H9 (cell line): ENCODE measurements at regions not wholly inside any gene's neighbourhood (a gene's known extent, or its start where the extent isn't known, plus 50 kb on each side); places are given as distances from the start of the nearest gene placed in this dataset.

ENCODE experiments used
- DNase-seq: peaks from one replicate; pipeline ENCODE4 v3.0.0-alpha.2; 2017
- H2AFZ ChIP-seq: one replicate; pipeline ENCODE4 v1.6.1; 2013; ENCODE audit warnings: mild to moderate bottlenecking, low read length, control low read depth, moderate library complexity
- H2AK5ac ChIP-seq: 2 replicates; pipeline ENCODE4 v1.6.1; 2013; ENCODE audit warnings: low read length, control low read depth, mixed read lengths; ENCODE audit not compliant: insufficient read length
- H2BK120ac ChIP-seq: one replicate; pipeline ENCODE4 v1.6.1; 2013; ENCODE audit warnings: low read depth, mild to moderate bottlenecking, low read length, control low read depth, inconsistent platforms; ENCODE audit not compliant: poor library complexity, severe bottlenecking
- H2BK12ac ChIP-seq: 2 replicates; pipeline ENCODE4 v1.6.1; 2013; ENCODE audit warnings: low read length, control low read depth, mixed read lengths, low read depth; ENCODE audit not compliant: insufficient read length
- H2BK15ac ChIP-seq: 2 replicates; pipeline ENCODE4 v1.6.1; 2013; ENCODE audit warnings: low read depth, low read length, control low read depth
- H2BK20ac ChIP-seq: one replicate; pipeline ENCODE4 v1.6.1; 2013; ENCODE audit warnings: low read depth, mild to moderate bottlenecking, low read length, control low read depth, inconsistent platforms; ENCODE audit not compliant: poor library complexity, severe bottlenecking
- H2BK5ac ChIP-seq: 2 replicates; pipeline ENCODE4 v1.6.1; 2013; ENCODE audit warnings: low read length, control low read depth, mixed read lengths; ENCODE audit not compliant: insufficient read length
- H3K14ac ChIP-seq: 2 replicates; pipeline ENCODE4 v1.6.1; 2013; ENCODE audit warnings: low read length, control low read depth; ENCODE audit not compliant: insufficient read depth
- H3K18ac ChIP-seq: 2 replicates; pipeline ENCODE4 v1.6.1; 2013; ENCODE audit warnings: low read depth, mild to moderate bottlenecking, mixed read lengths, low read length, control low read depth; ENCODE audit not compliant: insufficient read length
- H3K23ac ChIP-seq: 2 replicates; pipeline ENCODE4 v1.6.1; 2013; ENCODE audit warnings: low read length, control low read depth, mixed read lengths, low read depth; ENCODE audit not compliant: insufficient read length
- H3K23me2 ChIP-seq: 2 replicates; pipeline ENCODE4 v1.6.1; 2013; ENCODE audit warnings: low read depth, mild to moderate bottlenecking, mixed read lengths, low read length, control low read depth; ENCODE audit not compliant: insufficient read length, poor library complexity, severe bottlenecking
- H3K27ac ChIP-seq: 2 replicates; pipeline ENCODE4 v1.5.1; 2013; ENCODE audit warnings: low read length, control low read depth, mixed read lengths, low read depth; ENCODE audit not compliant: insufficient read length
- H3K27me3 ChIP-seq: 2 replicates; pipeline ENCODE4 v1.6.1; 2013; ENCODE audit warnings: low read length, control low read depth, inconsistent platforms; ENCODE audit not compliant: insufficient read depth
- H3K4ac ChIP-seq: 2 replicates; pipeline ENCODE4 v1.6.1; 2013; ENCODE audit warnings: low read depth, mild to moderate bottlenecking, control low read depth, inconsistent platforms, low read length, moderate library complexity
- H3K4me1 ChIP-seq: 2 replicates; pipeline ENCODE4 v1.6.1; 2013; ENCODE audit warnings: low read length, control low read depth, inconsistent platforms; ENCODE audit not compliant: insufficient read depth
- H3K4me2 ChIP-seq: 2 replicates; pipeline ENCODE4 v1.6.1; 2013; ENCODE audit warnings: low read length, control low read depth, mixed read lengths; ENCODE audit not compliant: insufficient read length, insufficient read depth
- H3K56ac ChIP-seq: 2 replicates; pipeline ENCODE4 v1.6.1; 2013; ENCODE audit warnings: low read depth, mild to moderate bottlenecking, mixed read lengths, low read length, control low read depth; ENCODE audit not compliant: insufficient read length
- H3K79me1 ChIP-seq: 2 replicates; pipeline ENCODE4 v1.6.1; 2013; ENCODE audit warnings: low read depth, mild to moderate bottlenecking, moderate library complexity, low read length, control low read depth, inconsistent platforms; ENCODE audit not compliant: insufficient read depth, poor library complexity, severe bottlenecking
- H3K79me2 ChIP-seq: 2 replicates; pipeline ENCODE4 v1.6.1; 2013; ENCODE audit warnings: low read length, control low read depth, inconsistent platforms; ENCODE audit not compliant: insufficient read depth
- H3K9ac ChIP-seq: 2 replicates; pipeline ENCODE4 v1.6.1; 2013; ENCODE audit warnings: low read length, control low read depth, mixed read lengths; ENCODE audit not compliant: insufficient read length; ENCODE audit errors: extremely low read depth
- H3K9me3 ChIP-seq: one replicate; pipeline ENCODE4 v1.6.1; 2013; ENCODE audit warnings: low read depth, low read length, inconsistent platforms; ENCODE audit not compliant: control insufficient read depth
- H3T11ph ChIP-seq: one replicate; pipeline ENCODE4 v1.6.1; 2013; ENCODE audit warnings: mild to moderate bottlenecking, low read length, control low read depth, inconsistent platforms
- H4K20me1 ChIP-seq: one replicate; pipeline ENCODE4 v1.6.1; 2013; ENCODE audit not compliant: control insufficient read depth, insufficient read length, insufficient read depth
- H4K5ac ChIP-seq: 2 replicates; pipeline ENCODE4 v1.6.1; 2013; ENCODE audit warnings: low read depth, mild to moderate bottlenecking, mixed read lengths, low read length, control low read depth; ENCODE audit not compliant: insufficient read length
- H4K8ac ChIP-seq: replicated peaks from 2 replicates; pipeline ENCODE4 v1.6.1; 2013; ENCODE audit warnings: low read length, control low read depth, mixed read lengths, low read depth; ENCODE audit not compliant: insufficient read length
- H4K91ac ChIP-seq: 2 replicates; pipeline ENCODE4 v1.6.1; 2013; ENCODE audit warnings: low read depth, mild to moderate bottlenecking, moderate library complexity, mixed read lengths, low read length, control low read depth; ENCODE audit not compliant: insufficient read length
- H3K27ac Mint-ChIP-seq, 3 experiments: 2 replicates in 2 of 3; 3 replicates in 1 of 3; pipeline ENCODE4 v1.8.0; 2020 to 2021; ENCODE audit warnings: mixed read lengths in 3 of 3, mild to moderate bottlenecking in 1 of 3, moderate library complexity in 1 of 3
- H3K27me3 Mint-ChIP-seq: 2 replicates; pipeline ENCODE4 v1.8.0; 2021; ENCODE audit warnings: low read depth, mild to moderate bottlenecking, moderate library complexity, mixed read lengths
- H3K36me3 Mint-ChIP-seq, 3 experiments: 2 replicates in 2 of 3; 3 replicates in 1 of 3; pipeline ENCODE4 v1.8.0; 2020 to 2021; ENCODE audit warnings: low read depth in 3 of 3, mixed read lengths in 3 of 3; ENCODE audit not compliant: insufficient read depth in 1 of 3
- H3K4me1 Mint-ChIP-seq, 2 experiments: 2 replicates each; pipeline ENCODE4 v1.8.0; 2020; ENCODE audit warnings: mixed read lengths in 2 of 2
- H3K4me3 Mint-ChIP-seq, 2 experiments: 2 replicates in 1 of 2; 3 replicates in 1 of 2; pipeline ENCODE4 v1.8.0; 2020 to 2021; ENCODE audit warnings: mild to moderate bottlenecking in 2 of 2, mixed read lengths in 2 of 2, moderate library complexity in 1 of 2
- H3K9me3 Mint-ChIP-seq, 2 experiments: 2 replicates in 1 of 2; 3 replicates in 1 of 2; pipeline ENCODE4 v1.8.0; 2020; ENCODE audit warnings: mild to moderate bottlenecking in 2 of 2, mixed read lengths in 2 of 2, moderate library complexity in 1 of 2
- WGBS: extraction: QIAGEN DNeasy Blood & Tissue Kit; methylation state at CpG from one replicate; pipeline ENCODE4 v1.1.7; 2013; ENCODE audit warnings: missing lambda C conversion rate, low lambda C conversion rate, mixed read lengths; ENCODE audit not compliant: insufficient read length; ENCODE audit errors: extremely low coverage; 5-methylcytosine and 5-hydroxymethylcytosine counted together
- TF ChIP-seq, protein P1 (sequence below): fragments of 200-600 bp; sonication (generic); conservative IDR thresholded peaks from 3 replicates; pipeline ENCODE4 v1.8.0; 2021; ENCODE audit warnings: antibody characterized with exemption, mild to moderate bottlenecking

DNA sequence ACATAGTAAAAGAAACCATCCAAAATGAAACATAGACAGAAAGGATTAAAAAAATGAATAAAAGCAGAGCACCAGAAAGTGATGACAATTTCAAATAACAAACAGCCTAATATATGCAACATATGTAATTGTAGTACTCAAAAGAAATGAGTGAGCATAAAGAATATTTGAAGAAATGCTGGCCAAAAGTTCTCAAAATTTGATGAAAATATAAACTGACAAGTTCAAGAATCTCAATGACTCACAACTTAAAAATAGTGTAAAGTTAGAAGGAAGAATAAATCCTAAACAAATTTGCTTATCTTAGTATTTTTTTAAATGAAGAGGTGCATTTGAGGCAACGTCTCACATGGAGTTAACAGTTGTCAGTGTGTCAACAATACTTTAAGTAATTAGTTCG is 498.9 kb downstream of the SLC6A15 start:
- no peaks in the 10 kb centered on the region for H3K36me3 Mint-ChIP-seq
- Histone ChIP-seq H3K56ac (no peak overlapping the region), H2AK5ac (no peak overlapping the region), H3K14ac (no peak overlapping the region), H3K23ac (no peak overlapping the region), H3T11ph (no peak overlapping the region), H3K9ac (no peak overlapping the region), H4K91ac (no peak overlapping the region), H3K23me2 (no peaks in the 10 kb centered on the region), H4K20me1 (no peaks in the 10 kb centered on the region), H3K27ac (no peak overlapping the region), H2BK20ac (no peak overlapping the region), H2BK120ac (no peak overlapping the region), H2BK5ac (no peak overlapping the region), H3K79me2 (no peaks in the 10 kb centered on the region), H4K8ac (no peak overlapping the region), H3K27me3 (no peaks in the 10 kb centered on the region), H3K9me3 (no peaks in the 10 kb centered on the region), H3K4me1 (no peaks in the 10 kb centered on the region), H3K18ac (no peak overlapping the region), H3K4me2 (no peak overlapping the region), H2BK15ac (no peak overlapping the region), H2BK12ac (no peak overlapping the region), H4K5ac (no peak overlapping the region), H3K4ac (no peak overlapping the region), H2AFZ (no peak overlapping the region), H3K79me1 (no peaks in the 10 kb centered on the region)
- DNase-seq, result no peak
- H3K4me3 Mint-ChIP-seq, result no peak overlapping the region
- no CpG with 5 or more reads among the region's 2 CpGs for WGBS
- H3K27me3 Mint-ChIP-seq, result no peaks in the 10 kb centered on the region
- H3K9me3 Mint-ChIP-seq, result no peaks in the 10 kb centered on the region
- TF ChIP-seq, protein P1, sequence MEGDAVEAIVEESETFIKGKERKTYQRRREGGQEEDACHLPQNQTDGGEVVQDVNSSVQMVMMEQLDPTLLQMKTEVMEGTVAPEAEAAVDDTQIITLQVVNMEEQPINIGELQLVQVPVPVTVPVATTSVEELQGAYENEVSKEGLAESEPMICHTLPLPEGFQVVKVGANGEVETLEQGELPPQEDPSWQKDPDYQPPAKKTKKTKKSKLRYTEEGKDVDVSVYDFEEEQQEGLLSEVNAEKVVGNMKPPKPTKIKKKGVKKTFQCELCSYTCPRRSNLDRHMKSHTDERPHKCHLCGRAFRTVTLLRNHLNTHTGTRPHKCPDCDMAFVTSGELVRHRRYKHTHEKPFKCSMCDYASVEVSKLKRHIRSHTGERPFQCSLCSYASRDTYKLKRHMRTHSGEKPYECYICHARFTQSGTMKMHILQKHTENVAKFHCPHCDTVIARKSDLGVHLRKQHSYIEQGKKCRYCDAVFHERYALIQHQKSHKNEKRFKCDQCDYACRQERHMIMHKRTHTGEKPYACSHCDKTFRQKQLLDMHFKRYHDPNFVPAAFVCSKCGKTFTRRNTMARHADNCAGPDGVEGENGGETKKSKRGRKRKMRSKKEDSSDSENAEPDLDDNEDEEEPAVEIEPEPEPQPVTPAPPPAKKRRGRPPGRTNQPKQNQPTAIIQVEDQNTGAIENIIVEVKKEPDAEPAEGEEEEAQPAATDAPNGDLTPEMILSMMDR, result no peak
- no peak overlapping the region for H3K27ac Mint-ChIP-seq
- H3K4me1 Mint-ChIP-seq, result no peaks in the 10 kb centered on the region
